Ovary (tissue), 7 donors: ENCODE measurements at regions not wholly inside any gene's neighbourhood (a gene's known extent, or its start where the extent isn't known, plus 50 kb on each side); places are given as distances from the start of the nearest gene placed in this dataset.

Experiments used
- DNase-seq, 5 donors: peaks; one replicate each; pipeline ENCODE4 v3.0.0-alpha.2; 2019 to 2020
- H3K27ac ChIP-seq, 2 donors: fragments of 200-600 bp; one replicate each; pipeline versions ENCODE4 v1.5.1 to v1.8.0; 2019 to 2022
- H3K27me3 ChIP-seq: fragments of 200-600 bp; one replicate; pipeline ENCODE4 v1.8.0; 2022
- H3K36me3 ChIP-seq: fragments of 200-600 bp; sonication (generic); one replicate; pipeline ENCODE4 v1.5.1; 2019
- H3K4me1 ChIP-seq: one replicate; pipeline ENCODE4 v1.8.1; 2013; ENCODE audit warnings: mild to moderate bottlenecking, moderate library complexity; ENCODE audit not compliant: insufficient read depth
- H3K4me3 ChIP-seq: fragments of 200-600 bp; sonication (generic); one replicate; pipeline ENCODE4 v1.5.1; 2017
- H3K9me3 ChIP-seq, 2 donors: fragments of 200-600 bp in 1 of 2; sonication (generic) in 1 of 2; one replicate each; pipeline versions ENCODE4 v1.5.1 to v1.8.1; 2013 to 2019; ENCODE audit warnings: mild to moderate bottlenecking in 1 of 2, moderate library complexity in 1 of 2
- CTCF ChIP-seq, 3 donors: fragments of 450-650 bp in 2 of 3; fragments of 200-600 bp in 1 of 3; IDR thresholded peaks; one replicate each; pipeline versions ENCODE4 v1.5.1 to v1.8.0; 2016 to 2022; ENCODE audit warnings: antibody characterized with exemption in 3 of 3, mild to moderate bottlenecking in 1 of 3
- EP300 ChIP-seq: sonication (generic); formaldehyde crosslinking; IDR thresholded peaks from one replicate; pipeline ENCODE4 v1.6.1; 2017; ENCODE audit warnings: antibody characterized with exemption
- POLR2A ChIP-seq: fragments of 450-650 bp; IDR thresholded peaks from one replicate; pipeline ENCODE4 v1.6.1; 2017; ENCODE audit warnings: antibody characterized with exemption, mild to moderate bottlenecking, moderate library complexity
- whole genome bisulfite sequencing, 3 donors: extraction: QIAGEN DNeasy Blood & Tissue Kit in 1 of 3; methylation state at CpG; one replicate each; pipeline versions ENCODE4 v1.1.5 to v1.1.7; 2013 to 2017; 5-methylcytosine and 5-hydroxymethylcytosine counted together
- intact Hi-C, 4 donors: fragments of 100-400 bp; cut with DNase I; formaldehyde crosslinking; loops; one replicate each; pipeline versions ENCODE4 v1.11.0 to v1.15.1; 2022 to 2023
- donor health status: DM: no; HTN: no; CAD: no; lungs with moderate emphysema.
- donor health status: DM: no; HTN: no; CAD: no.
- donor health status: Bipolar disorder and iron deficiency.
- donor health status: DM: no; HTN: no; CAD: no.
- donor health status: DM: yes; HTN: yes; CAD: no.

GRCh38 chr4:180363815-180364214 is 1879.4 kb upstream of the TENM3 start:
- no peak overlapping the region for H3K27ac ChIP-seq
- no peaks in the 10 kb centered on the region for H3K9me3 ChIP-seq
- no peak overlapping the region for H3K4me3 ChIP-seq
- no peaks in the 10 kb centered on the region for H3K36me3 ChIP-seq
- intact Hi-C loops: no loop called here
- H3K27me3 ChIP-seq: no peaks in the 10 kb centered on the region
- no peaks in the 10 kb centered on the region for H3K4me1 ChIP-seq
- TF ChIP-seq EP300: no peak
- TF ChIP-seq POLR2A: no peak
- no peak for TF ChIP-seq CTCF (IDR thresholded peaks at IDR 0.05)
- no peak for DNase-seq
- WGBS, 3 donors: 64 to 73% (median 66%) methylated on average over 5 of the region's 5 CpGs

GRCh38 chr4:180372691-180373090 is 1870.5 kb upstream of the TENM3 start:
- no peaks in the 10 kb centered on the region for H3K27me3 ChIP-seq
- H3K27ac ChIP-seq: no peak overlapping the region
- H3K36me3 ChIP-seq: no peaks in the 10 kb centered on the region
- no peaks in the 10 kb centered on the region for H3K4me1 ChIP-seq
- H3K4me3 ChIP-seq: no peak overlapping the region
- TF ChIP-seq POLR2A (no peak), EP300 (no peak), CTCF (IDR thresholded peaks at IDR 0.05) (no peak)
- intact Hi-C loops: no loop called here
- no peak for DNase-seq
- no peaks in the 10 kb centered on the region for H3K9me3 ChIP-seq

DNA sequence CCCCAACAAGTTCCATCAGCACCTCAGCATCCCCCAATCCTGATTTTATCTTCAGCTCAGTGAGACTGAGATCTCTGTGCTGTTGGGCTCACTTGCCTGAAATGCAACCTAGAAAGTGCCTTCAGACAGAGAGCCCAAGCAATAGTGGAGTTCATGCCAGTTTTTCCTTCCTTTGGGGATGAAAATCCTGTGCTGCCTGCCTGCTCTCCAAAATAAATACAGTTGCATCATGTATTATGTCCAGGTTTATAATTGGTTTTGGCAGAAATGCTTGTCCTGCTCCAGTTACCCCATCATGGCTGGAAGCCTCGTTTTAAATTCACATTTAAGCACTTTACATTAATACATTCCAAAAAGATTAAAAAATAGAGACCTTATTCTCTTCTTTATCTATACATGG is 1865.5 kb upstream of the TENM3 start:
- WGBS, 3 donors: 20 to 26% (median 24%) methylated on average over 1 of the region's 1 CpG
- Histone ChIP-seq H3K4me1 (no peaks in the 10 kb centered on the region), H3K9me3 (no peaks in the 10 kb centered on the region), H3K36me3 (no peaks in the 10 kb centered on the region), H3K27ac (no peak overlapping the region), H3K27me3 (no peaks in the 10 kb centered on the region), H3K4me3 (no peak overlapping the region)
- no peak for TF ChIP-seq POLR2A
- no peak for TF ChIP-seq EP300
- no peak for TF ChIP-seq CTCF (IDR thresholded peaks at IDR 0.05)
- no peak for DNase-seq
- intact Hi-C loops: no loop called here

- no peaks in the 10 kb centered on the region for H3K4me1 ChIP-seq
- H3K36me3 ChIP-seq: no peaks in the 10 kb centered on the region
- no peak overlapping the region for H3K4me3 ChIP-seq
- TF ChIP-seq CTCF (IDR thresholded peaks at IDR 0.05) (no peak), POLR2A (no peak), EP300 (no peak)
- H3K9me3 ChIP-seq: no peaks in the 10 kb centered on the region
- intact Hi-C loops: no loop called here
- DNase-seq: no peak
- H3K27me3 ChIP-seq: no peaks in the 10 kb centered on the region
- whole genome bisulfite sequencing, 3 donors: 69 to 80% (median 74%) methylated on average over 5 of the region's 5 CpGs
- H3K27ac ChIP-seq: no peak overlapping the region
These were observed 1862.5 kb upstream of the TENM3 start for GRCh38 chr4:180380733-180381132.

GRCh38 chr4:180391613-180392012 is 1851.6 kb upstream of the TENM3 start:
- 93 to 97% (median 94%) methylated on average over 2 of the region's 2 CpGs for WGBS, 3 donors
- Histone ChIP-seq H3K4me3 (no peak overlapping the region), H3K27me3 (no peaks in the 10 kb centered on the region), H3K27ac (no peak overlapping the region), H3K36me3 (no peaks in the 10 kb centered on the region), H3K4me1 (no peaks in the 10 kb centered on the region), H3K9me3 (no peaks in the 10 kb centered on the region)
- DNase-seq: no peak
- no peak for TF ChIP-seq POLR2A
- TF ChIP-seq CTCF (IDR thresholded peaks at IDR 0.05): no peak
- no peak for TF ChIP-seq EP300
- intact Hi-C loops: no loop called here
